ENCODE measurements at regions not wholly inside any gene's neighbourhood (a gene's known extent, or its start where the extent isn't known, plus 50 kb on each side); places are given as distances from the start of the nearest gene placed in this dataset.

- DNase-seq (ENCODE audit: low spot score) (no peak), FAIRE-seq (no peak)
Measured at GRCh38 chr1:68955424-68955823, 458.5 kb upstream of the DEPDC1 start.

GRCh38 chr1:68958958-68959357 lies 462.1 kb upstream of the DEPDC1 start:
- no peak for DNase-seq (ENCODE audit: low spot score)
- no peak for FAIRE-seq

GRCh38 chr1:68959461-68960030 lies 462.7 kb upstream of the DEPDC1 start:
- FAIRE-seq (no peak), DNase-seq (ENCODE audit: low spot score) (no peak)

GRCh38 chr1:68961143-68961542 lies 464.3 kb upstream of the DEPDC1 start:
- FAIRE-seq (no peak), DNase-seq (ENCODE audit: low spot score) (no peak)

- DNase-seq (ENCODE audit: low spot score) (peak; percentile 24), FAIRE-seq (no peak)
Measured at GRCh38 chr1:68963353-68963752, 466.5 kb upstream of the DEPDC1 start.

- DNase-seq (ENCODE audit: low spot score): no peak
- FAIRE-seq: no peak
Measured at GRCh38 chr1:68969441-68969840, 472.6 kb upstream of the DEPDC1 start.

GRCh38 chr1:68970571-68970970 lies 473.7 kb upstream of the DEPDC1 start:
- DNase-seq (ENCODE audit: low spot score) (no peak), FAIRE-seq (no peak)

- DNase-seq (ENCODE audit: low spot score) (peak; percentile 27), FAIRE-seq (peak; percentile 49)
Measured at GRCh38 chr1:68973459-68974244, 476.8 kb upstream of the DEPDC1 start.

GRCh38 chr1:68974447-68974846 lies 477.6 kb upstream of the DEPDC1 start:
- DNase-seq (ENCODE audit: low spot score) (no peak), FAIRE-seq (no peak)

GRCh38 chr1:68975212-68975933 lies 478.5 kb upstream of the DEPDC1 start:
- FAIRE-seq (no peak), DNase-seq (ENCODE audit: low spot score) (no peak)

GRCh38 chr1:68976916-68977610 lies 480.2 kb upstream of the DEPDC1 start:
- DNase-seq (ENCODE audit: low spot score) (no peak), FAIRE-seq (no peak)

GRCh38 chr1:68979891-68980290 lies 483.0 kb upstream of the DEPDC1 start:
- FAIRE-seq (no peak), DNase-seq (ENCODE audit: low spot score) (no peak)

GRCh38 chr1:68984289-68984688 lies 487.4 kb upstream of the DEPDC1 start:
- no peak for FAIRE-seq
- DNase-seq (ENCODE audit: low spot score): no peak

GRCh38 chr1:68994096-68994495 lies 497.2 kb upstream of the DEPDC1 start:
- FAIRE-seq: no peak
- DNase-seq (ENCODE audit: low spot score): no peak

- FAIRE-seq (no peak), DNase-seq (ENCODE audit: low spot score) (no peak)
Measured at GRCh38 chr1:69016468-69016867, 519.6 kb upstream of the DEPDC1 start.

- no peak for FAIRE-seq
Measured at GRCh38 chr1:69029649-69030048, 532.8 kb upstream of the DEPDC1 start.

GRCh38 chr1:69038379-69038778 lies 529.3 kb upstream of the LRRC7 start:
- DNase-seq (ENCODE audit: low spot score) (no peak), FAIRE-seq (no peak)

More at GRCh38 chr1:69029649-69030048, 532.8 kb upstream of the DEPDC1 start:
- DNase-seq (ENCODE audit: low spot score): no peak

GRCh38 chr1:69045572-69045971 lies 522.1 kb upstream of the LRRC7 start:
- DNase-seq (ENCODE audit: low spot score): no peak
- no peak for FAIRE-seq

GRCh38 chr1:69055194-69055593 lies 512.5 kb upstream of the LRRC7 start:
- FAIRE-seq (no peak), DNase-seq (ENCODE audit: low spot score) (no peak)

GRCh38 chr1:69058454-69058853 lies 509.3 kb upstream of the LRRC7 start:
- DNase-seq (ENCODE audit: low spot score) (no peak), FAIRE-seq (no peak)

- no peak for DNase-seq (ENCODE audit: low spot score)
- no peak for FAIRE-seq
Measured at GRCh38 chr1:69070660-69071373, 496.9 kb upstream of the LRRC7 start.
